ENCODE measurements at regions not wholly inside any gene's neighbourhood (a gene's known extent, or its start where the extent isn't known, plus 50 kb on each side); places are given as distances from the start of the nearest gene placed in this dataset.
"Not testable (repeated sequence)": the region's sequence is repeated elsewhere in the genome, so short reads cannot be mapped to it uniquely, and the experiment has no call there.

GRCh38 chr14:52202151-52202550 lies 65.3 kb upstream of the PTGDR start:
- no peak for DNase-seq

DNA sequence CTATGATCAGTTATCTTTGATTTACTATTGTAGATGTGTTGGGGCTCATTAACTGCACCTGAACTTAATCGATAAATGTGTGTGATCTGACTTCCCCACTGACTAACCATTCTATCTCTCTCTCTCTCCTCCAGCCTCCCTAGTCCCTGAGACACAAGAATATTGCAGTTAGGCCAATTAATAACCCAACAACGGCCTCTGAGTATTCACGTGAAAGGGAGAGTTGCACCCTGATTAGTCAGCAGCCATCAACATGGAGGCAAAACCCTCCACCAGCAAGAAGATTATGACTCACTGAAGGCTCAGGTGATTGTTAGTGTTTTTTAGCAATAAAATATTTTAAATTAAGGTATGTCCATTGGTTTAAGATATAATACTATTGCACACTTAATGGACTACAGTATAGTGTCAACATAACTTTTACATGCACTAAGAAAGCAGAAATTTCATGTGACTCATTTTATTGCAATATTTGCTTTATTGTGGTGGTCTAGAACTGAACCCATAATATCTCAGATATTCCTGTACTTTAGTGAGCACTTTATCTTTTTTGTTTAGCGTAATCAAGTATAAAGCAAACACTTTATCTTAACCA lies 77.1 kb upstream of the PTGDR start:
- DNase-seq: no peak

DNA sequence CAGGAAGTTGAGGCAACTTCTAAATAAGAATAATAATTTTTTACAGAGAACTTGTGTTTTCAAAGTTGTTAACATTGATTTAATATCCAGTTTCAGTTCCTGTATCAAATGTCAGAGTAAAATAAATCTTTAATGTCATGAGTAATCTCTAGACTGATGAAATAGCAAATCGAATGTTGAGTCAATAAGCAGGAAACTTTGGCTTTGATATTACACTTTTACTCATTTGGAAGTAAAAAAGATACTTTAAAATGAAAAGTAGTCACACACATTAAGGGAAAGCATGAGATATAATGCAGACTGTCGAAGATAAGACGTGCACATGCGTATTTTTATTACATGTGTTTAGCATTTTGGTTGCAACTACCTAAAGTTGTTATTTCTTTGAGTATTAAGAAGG lies 78.2 kb upstream of the PTGDR start:
- peak; percentile 24 for DNase-seq

GRCh38 chr14:52188381-52188780 lies 79.1 kb upstream of the PTGDR start:
- DNase-seq: no peak

DNA sequence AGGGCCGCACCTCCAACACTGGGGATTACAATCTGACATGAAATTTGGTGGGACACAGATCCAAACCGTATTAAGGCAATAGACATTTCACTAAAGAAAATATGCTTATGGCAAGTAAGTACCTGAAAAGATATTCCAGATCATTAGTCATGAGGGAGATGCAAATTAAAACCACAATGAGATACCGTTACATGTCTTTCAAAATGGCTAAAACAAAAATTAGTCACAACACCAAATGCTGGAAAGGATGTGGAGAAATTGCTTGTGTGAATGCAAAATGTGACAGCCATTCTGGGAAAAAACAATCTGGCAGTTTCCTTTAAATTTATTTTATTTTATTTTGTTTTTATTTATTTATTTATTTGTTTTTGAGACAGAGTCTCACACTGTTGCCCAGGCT lies 82.3 kb upstream of the PTGDR start:
- DNase-seq: no peak

DNA sequence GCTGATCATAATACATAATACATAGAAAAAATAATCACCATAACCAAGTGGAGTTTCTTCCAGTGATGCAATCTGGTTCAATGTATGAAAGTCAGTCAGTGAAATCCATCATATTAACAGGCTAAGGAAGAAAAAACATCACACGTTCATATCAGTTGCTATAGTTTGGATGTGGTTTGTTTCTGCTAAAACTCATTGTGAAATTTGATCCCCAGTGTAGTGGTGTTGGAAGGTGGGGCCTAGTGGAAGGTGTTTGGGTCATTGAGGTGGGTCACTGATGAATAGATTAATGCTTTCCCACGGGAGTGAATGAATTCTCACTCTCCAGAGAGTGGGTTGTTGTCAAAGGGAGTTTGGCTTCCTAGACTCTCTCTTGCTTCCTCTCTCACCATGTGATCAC lies 84.6 kb upstream of the PTGDR start:
- no peak for DNase-seq

DNA sequence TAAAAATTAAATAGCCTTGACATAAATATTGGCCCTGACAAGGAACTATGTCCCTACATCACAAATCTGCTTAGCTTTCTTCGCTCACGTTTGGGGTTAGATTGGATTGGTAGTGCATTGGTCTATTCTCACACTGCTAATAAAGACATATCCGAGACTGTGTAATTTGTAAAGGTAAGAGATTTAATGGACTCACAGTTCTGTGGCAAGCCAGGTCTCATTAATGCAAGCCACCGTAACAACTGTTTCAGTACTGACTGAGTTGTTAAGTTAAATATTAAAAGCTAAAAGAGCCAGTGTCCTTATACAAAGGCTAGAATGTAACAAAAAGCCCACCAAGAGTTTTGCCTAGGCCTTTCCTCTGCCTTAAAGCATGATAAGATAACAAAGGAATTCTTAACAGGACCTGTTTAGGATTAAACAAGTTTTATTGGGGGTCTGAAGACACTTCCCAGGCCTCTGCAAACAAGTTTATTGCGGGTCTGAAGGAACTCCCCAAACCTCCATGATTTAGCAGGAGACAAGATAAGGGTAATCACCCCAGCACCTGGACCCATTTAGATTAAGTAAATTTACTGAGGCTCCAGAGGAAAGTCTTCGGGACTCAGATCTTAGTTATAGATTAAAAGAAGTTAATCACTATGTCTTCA lies 88.2 kb upstream of the PTGDR start:
- no peak for DNase-seq

- DNase-seq: peak; percentile 6
Observed at GRCh38 chr14:52175982-52176502, 91.5 kb upstream of the PTGDR start.

DNA sequence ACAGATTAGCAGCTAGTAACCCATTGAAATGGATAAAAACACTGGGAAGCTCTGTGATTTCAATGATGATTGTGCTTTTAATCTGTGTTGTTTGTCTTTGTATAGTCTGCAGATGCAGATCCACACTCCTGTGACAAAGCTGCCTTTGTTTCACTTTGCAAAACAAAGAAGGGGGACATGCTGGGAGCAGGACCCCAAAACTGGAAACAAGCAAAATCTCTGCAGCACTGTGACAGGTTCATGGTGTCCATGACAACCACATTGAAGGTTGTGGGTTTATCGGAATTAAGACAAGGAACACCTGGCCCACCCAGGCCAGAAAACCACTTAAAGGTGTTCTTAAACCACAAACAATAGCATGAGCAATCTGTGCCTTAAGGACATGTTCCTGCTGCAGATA lies 95.6 kb upstream of the PTGDR start:
- DNase-seq: not testable (repeated sequence)

- DNase-seq: no peak
Observed at GRCh38 chr14:52166822-52167221, 98.0 kb upstream of the NID2 start.

DNA sequence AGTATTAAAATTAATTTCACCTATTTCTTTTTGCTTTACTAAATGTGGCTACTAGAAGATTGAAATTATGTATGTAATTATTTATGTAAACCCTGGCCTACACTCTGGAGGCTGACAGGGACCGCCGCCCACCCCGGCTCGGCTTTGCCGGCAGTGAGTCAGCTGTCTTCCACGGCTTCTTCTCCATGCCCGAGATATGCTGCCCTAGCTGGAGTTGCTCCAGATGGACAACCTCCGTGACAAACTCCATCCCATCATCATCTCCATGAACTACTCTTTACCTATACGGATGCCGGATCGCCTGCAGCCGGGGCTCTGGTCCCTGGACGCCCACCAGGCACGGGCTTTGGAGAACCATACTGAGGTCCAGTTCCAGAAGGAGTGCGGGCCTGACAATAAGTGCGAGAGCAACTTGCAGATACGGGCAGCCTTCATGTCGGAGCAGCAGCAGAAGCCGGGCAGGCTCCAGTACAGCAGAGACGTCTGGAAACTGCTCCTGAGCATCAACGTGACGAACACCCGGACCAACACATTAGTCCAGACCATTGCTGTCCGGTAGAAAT lies 86.9 kb upstream of the NID2 start:
- DNase-seq: no peak

GRCh38 chr14:52154992-52155650 lies 86.3 kb upstream of the NID2 start:
- DNase-seq: no peak

DNA sequence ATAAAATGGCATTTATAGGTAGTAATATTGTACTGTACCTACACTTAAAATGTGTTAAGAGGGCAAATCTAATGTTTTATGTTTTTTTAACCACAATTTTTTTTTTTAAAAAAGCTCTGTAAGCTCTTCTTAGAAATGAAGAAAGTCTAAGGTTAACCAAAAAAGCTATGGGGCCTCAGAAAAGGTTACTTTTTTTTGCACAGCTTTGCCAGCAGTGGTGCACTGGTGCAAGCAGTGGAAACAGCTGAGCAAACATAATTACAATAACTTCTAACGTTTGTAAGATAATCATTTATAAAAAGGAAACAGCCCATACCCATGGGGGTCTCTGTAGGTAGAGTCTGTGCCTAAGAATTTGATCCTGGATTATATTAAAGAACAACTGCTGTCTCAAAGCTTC lies 85.1 kb upstream of the NID2 start:
- no peak for DNase-seq

DNA sequence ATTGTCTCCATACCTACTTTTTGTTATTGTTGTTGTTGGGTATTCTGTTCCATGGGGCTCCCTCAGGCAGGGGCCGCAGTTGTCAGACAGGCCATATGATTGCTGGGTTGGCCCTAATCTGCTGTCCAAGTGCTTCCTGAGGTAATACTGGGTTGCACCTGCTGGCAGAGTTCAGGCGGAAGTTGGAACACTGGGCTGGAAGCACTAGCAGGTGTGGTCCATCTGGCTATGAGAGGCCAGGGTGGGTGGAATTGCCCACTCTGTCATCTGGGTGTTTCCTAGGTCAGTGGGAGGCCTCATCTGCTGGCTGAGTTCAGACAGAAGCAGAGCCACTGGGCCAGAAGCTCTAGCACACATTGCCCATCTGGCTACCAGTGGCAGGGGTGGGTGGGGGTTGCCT lies 81.3 kb upstream of the NID2 start:
- DNase-seq: no peak

GRCh38 chr14:52148371-52148770 lies 79.5 kb upstream of the NID2 start:
- DNase-seq: no peak

DNA sequence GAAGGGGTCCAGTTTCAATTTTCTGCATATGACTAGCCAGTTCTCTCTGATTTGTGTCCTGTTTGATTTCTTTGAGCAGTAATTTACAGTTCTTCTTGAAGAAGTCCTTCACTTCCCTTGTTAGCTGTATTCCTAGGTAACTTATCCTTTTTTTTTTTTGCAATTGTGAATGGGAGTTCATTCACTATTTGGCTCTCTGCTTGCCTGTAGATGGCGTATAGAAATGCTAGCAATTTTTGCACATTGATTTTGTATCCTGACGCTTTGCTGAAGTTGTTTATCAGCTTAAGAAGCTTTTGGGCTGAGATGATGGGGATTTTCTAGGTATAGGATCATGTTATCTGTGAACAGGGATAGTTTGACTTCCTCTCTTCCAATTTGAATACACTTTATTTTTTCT lies 77.6 kb upstream of the NID2 start:
- no peak for DNase-seq

DNA sequence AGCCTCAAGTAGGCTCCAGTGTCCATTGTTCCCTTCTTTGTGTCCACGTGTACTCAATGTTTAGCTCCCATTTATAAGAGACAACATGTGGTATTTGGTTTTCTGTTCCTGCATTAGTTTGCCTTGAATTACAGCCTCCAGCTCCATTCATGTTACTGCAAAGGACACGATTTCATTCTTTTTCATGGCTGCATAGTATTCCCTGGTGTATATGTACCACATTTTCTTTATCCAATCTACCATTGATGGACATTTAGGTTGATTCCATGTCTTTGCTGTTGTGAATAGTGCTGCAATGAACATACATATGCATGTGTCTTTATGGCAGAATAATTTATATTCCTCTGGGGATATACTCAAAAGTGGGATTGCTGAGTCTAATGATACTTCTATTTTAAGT lies 75.2 kb upstream of the NID2 start:
- DNase-seq: not testable (repeated sequence)

GRCh38 chr14:52142504-52142903 lies 73.6 kb upstream of the NID2 start:
- no peak for DNase-seq

DNA sequence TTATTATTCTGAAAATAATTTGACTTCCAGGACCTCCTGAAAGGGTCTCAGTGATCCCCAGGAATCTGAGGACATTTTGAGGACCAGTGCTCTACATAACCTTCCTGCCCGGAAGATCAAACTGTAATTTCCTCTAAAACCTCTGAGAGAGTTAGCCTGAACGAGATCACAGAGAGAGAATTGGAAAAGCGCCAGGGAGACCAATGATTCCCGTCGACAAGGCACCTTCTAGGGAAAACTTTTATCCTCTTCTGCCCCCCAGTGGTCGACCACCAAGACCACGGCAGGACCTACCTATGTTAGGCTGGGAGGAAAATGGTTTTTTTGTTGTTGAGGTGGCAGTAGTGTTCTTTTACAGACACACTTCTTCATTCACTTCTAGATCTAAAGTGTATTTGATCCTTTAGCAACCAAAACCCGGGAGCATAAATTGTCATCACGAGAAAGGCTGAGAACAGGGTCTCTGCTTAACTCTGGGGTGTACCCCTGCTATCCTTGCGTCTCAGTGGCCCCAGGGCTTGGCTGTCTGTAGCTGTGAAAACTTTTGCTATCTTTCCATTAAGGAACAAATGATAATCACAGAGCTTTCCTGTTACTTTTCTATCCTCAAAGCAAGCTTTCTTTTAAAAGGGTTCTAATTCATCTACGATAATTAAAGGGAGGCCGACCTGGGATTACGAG lies 62.9 kb upstream of the NID2 start:
- no peak for DNase-seq

- DNase-seq: no peak
Observed at GRCh38 chr14:52129721-52130120, 60.9 kb upstream of the NID2 start.

- DNase-seq: no peak
Observed at GRCh38 chr14:52125885-52126284, 57.0 kb upstream of the NID2 start.

DNA sequence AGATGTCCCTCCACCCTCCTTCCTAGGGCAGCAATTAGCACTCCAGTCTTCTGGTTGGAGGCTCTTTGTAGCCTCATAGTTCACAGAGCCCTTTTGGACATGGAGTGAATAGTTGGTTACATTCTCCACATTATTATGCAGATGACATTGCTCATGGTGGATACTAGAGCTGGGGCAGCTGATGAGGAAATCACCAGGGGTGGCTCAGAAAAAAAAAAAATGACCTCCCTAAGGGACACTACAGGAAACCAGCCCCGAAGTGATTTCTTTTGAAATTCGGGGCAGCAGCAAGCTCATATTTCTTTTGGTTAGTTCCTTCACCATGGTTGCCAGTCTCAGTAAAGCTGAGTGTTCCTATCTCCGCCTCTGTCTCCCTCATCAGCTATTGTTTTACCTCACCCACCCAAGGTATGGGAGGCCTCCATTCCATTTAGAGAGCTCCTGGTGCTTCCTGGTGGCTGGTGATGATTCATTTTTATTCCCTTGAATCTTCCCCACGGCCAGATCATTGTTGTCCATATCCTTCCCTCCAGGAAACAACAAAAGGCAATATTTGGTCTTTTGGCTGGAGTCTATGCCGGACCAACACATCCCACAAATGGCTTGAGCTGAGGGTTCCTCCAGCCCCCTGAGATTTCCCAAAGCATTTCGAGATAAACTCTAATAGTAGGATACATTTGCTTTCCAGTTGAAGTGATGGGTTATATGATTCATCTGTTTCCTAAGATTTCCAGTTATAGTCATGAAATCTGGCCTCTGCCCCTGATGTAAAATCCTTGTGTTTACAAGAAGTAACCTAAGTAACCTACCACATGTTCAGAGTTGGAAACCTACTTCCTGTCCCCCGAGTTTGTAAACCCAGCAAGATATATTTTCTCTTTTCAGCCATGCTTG lies 56.2 kb upstream of the NID2 start:
- DNase-seq: no peak

Measured in MV-4-11 (cell line).